Astrocyte (in vitro differentiated cells and primary cell): ENCODE measurements at regions not wholly inside any gene's neighbourhood (a gene's known extent, or its start where the extent isn't known, plus 50 kb on each side); places are given as distances from the start of the nearest gene placed in this dataset.
A peak's percentile ranks its signal among the peaks of the same experiment; 100 is the strongest.

Source experiments
- DNase-seq: peaks from one replicate; pipeline ENCODE4 v3.0.0-alpha.2; 2010; ENCODE audit warnings: low read depth
- FAIRE-seq: peaks from 2 replicates; lab custom pipeline; 2011; peaks lifted over from hg19 to GRCh38; lab: Jason Lieb, UNC
- H2AFZ ChIP-seq: 2 replicates; pipeline ENCODE4 v1.6.0; 2012; ENCODE audit warnings: low read depth, low read length, inconsistent platforms
- H3K27ac ChIP-seq: 2 replicates; pipeline ENCODE4 v1.5.1; 2011; ENCODE audit warnings: low read depth, low read length, inconsistent platforms
- H3K27me3 ChIP-seq: 2 replicates; pipeline ENCODE4 v1.6.0; 2011; ENCODE audit warnings: low read length, inconsistent platforms; ENCODE audit not compliant: insufficient read depth
- H3K36me3 ChIP-seq: 2 replicates; pipeline ENCODE4 v1.5.1; 2011; ENCODE audit warnings: low read length, inconsistent platforms; ENCODE audit not compliant: insufficient read depth
- H3K4me1 ChIP-seq: 2 replicates; pipeline ENCODE4 v1.5.1; 2011; ENCODE audit warnings: low read length, inconsistent platforms; ENCODE audit not compliant: insufficient read depth
- H3K4me2 ChIP-seq: 2 replicates; pipeline ENCODE4 v1.6.0; 2012; ENCODE audit warnings: low read length, inconsistent platforms
- H3K4me3 ChIP-seq: 2 replicates; pipeline ENCODE4 v1.5.1; 2011; ENCODE audit warnings: low read depth, mild to moderate bottlenecking, low read length, inconsistent platforms; ENCODE audit not compliant: insufficient read depth
- H3K79me2 ChIP-seq: 2 replicates; pipeline ENCODE4 v1.6.0; 2012; ENCODE audit warnings: mild to moderate bottlenecking, low read length, inconsistent platforms; ENCODE audit not compliant: insufficient read depth
- H3K9ac ChIP-seq: 2 replicates; pipeline ENCODE4 v1.6.0; 2012; ENCODE audit warnings: mild to moderate bottlenecking, low read length, inconsistent platforms
- H3K9me3 ChIP-seq: 2 replicates; pipeline ENCODE4 v1.5.1; 2012; ENCODE audit warnings: low read depth, mild to moderate bottlenecking, low read length, inconsistent platforms; ENCODE audit not compliant: insufficient read depth
- H4K20me1 ChIP-seq: 2 replicates; pipeline ENCODE4 v1.6.0; 2012; ENCODE audit warnings: low read length, inconsistent platforms; ENCODE audit not compliant: insufficient read depth
- H3K27ac Mint-ChIP-seq: one replicate; pipeline ENCODE4 v1.8.0; 2021; ENCODE audit warnings: mild to moderate bottlenecking, mixed read lengths; ENCODE audit not compliant: unreplicated experiment
- H3K27me3 Mint-ChIP-seq: one replicate; pipeline ENCODE4 v1.8.0; 2021; ENCODE audit warnings: low read depth, mixed read lengths; ENCODE audit not compliant: unreplicated experiment
- H3K36me3 Mint-ChIP-seq: one replicate; pipeline ENCODE4 v1.8.0; 2021; ENCODE audit warnings: low read depth, mixed read lengths; ENCODE audit not compliant: unreplicated experiment
- H3K4me1 Mint-ChIP-seq: one replicate; pipeline ENCODE4 v1.8.0; 2021; ENCODE audit warnings: low read depth, mixed read lengths; ENCODE audit not compliant: unreplicated experiment
- H3K4me3 Mint-ChIP-seq: one replicate; pipeline ENCODE4 v1.8.0; 2021; ENCODE audit warnings: mild to moderate bottlenecking, moderate library complexity, mixed read lengths; ENCODE audit not compliant: unreplicated experiment
- H3K9me3 Mint-ChIP-seq: one replicate; pipeline ENCODE4 v1.8.0; 2021; ENCODE audit warnings: mild to moderate bottlenecking, mixed read lengths; ENCODE audit not compliant: unreplicated experiment
- CTCF ChIP-seq: IDR thresholded peaks from 2 replicates; pipeline ENCODE4 v1.5.1; 2011; ENCODE audit warnings: low read depth, mild to moderate bottlenecking, inconsistent platforms, low read length, moderate library complexity; ENCODE audit not compliant: insufficient read depth
- EZH2 ChIP-seq: IDR thresholded peaks from 2 replicates; pipeline ENCODE4 v1.6.1; 2012; ENCODE audit warnings: mild to moderate bottlenecking, low read length, inconsistent platforms; ENCODE audit not compliant: insufficient read depth

- H3K36me3 ChIP-seq: no peaks in the 10 kb centered on the region
- H3K27me3 ChIP-seq: no peaks in the 10 kb centered on the region
- no peak for DNase-seq
- Mint-ChIP-seq H3K4me1 (peaks cover 25% of the 10 kb centered on the region), H3K4me3 (no peak overlapping the region), H3K27ac (no peak overlapping the region), H3K36me3 (no peaks in the 10 kb centered on the region), H3K27me3 (no peaks in the 10 kb centered on the region), H3K9me3 (peaks cover 2% of the 10 kb centered on the region)
- H3K4me2 ChIP-seq: no peak overlapping the region
- H3K4me1 ChIP-seq: peaks cover 9% of the 10 kb centered on the region
- no peaks in the 10 kb centered on the region for H3K79me2 ChIP-seq
- no peaks in the 10 kb centered on the region for H4K20me1 ChIP-seq
- no peaks in the 10 kb centered on the region for H3K9me3 ChIP-seq
- FAIRE-seq: no peak
- H3K9ac ChIP-seq: no peak overlapping the region
- no peak overlapping the region for H3K27ac ChIP-seq
- H3K4me3 ChIP-seq: no peak overlapping the region
- peak overlapping the region; percentile 71 for H2AFZ ChIP-seq
- TF ChIP-seq EZH2 (no peak), CTCF (peak; percentile 5)
Measured at GRCh38 chr4:17173300-17173699, 274.9 kb upstream of the LDB2 start.

- Histone ChIP-seq H3K9ac (no peak overlapping the region), H3K9me3 (no peaks in the 10 kb centered on the region), H4K20me1 (no peaks in the 10 kb centered on the region), H3K36me3 (no peaks in the 10 kb centered on the region), H3K79me2 (no peaks in the 10 kb centered on the region), H3K4me1 (peaks cover 15% of the 10 kb centered on the region), H3K27me3 (no peaks in the 10 kb centered on the region), H3K4me2 (no peak overlapping the region), H2AFZ (no peak overlapping the region), H3K4me3 (no peak overlapping the region), H3K27ac (no peak overlapping the region)
- no peak overlapping the region for H3K4me3 Mint-ChIP-seq
- no peak for TF ChIP-seq CTCF
- no peak for TF ChIP-seq EZH2
- H3K4me1 Mint-ChIP-seq: peaks cover 30% of the 10 kb centered on the region
- no peaks in the 10 kb centered on the region for H3K36me3 Mint-ChIP-seq
- no peaks in the 10 kb centered on the region for H3K9me3 Mint-ChIP-seq
- DNase-seq (no peak), FAIRE-seq (no peak)
- no peak overlapping the region for H3K27ac Mint-ChIP-seq
- H3K27me3 Mint-ChIP-seq: no peaks in the 10 kb centered on the region
Measured at GRCh38 chr4:17170131-17170530, 271.7 kb upstream of the LDB2 start.

- Mint-ChIP-seq H3K4me1 (peaks cover 30% of the 10 kb centered on the region), H3K4me3 (no peak overlapping the region), H3K27me3 (no peaks in the 10 kb centered on the region), H3K36me3 (no peaks in the 10 kb centered on the region), H3K27ac (no peak overlapping the region), H3K9me3 (no peaks in the 10 kb centered on the region)
- H3K4me1 ChIP-seq: peaks cover 15% of the 10 kb centered on the region
- no peaks in the 10 kb centered on the region for H3K36me3 ChIP-seq
- no peaks in the 10 kb centered on the region for H3K9me3 ChIP-seq
- H3K27ac ChIP-seq: no peak overlapping the region
- no peaks in the 10 kb centered on the region for H3K79me2 ChIP-seq
- H3K27me3 ChIP-seq: no peaks in the 10 kb centered on the region
- no peak overlapping the region for H3K4me2 ChIP-seq
- no peak overlapping the region for H3K4me3 ChIP-seq
- H2AFZ ChIP-seq: no peak overlapping the region
- no peak overlapping the region for H3K9ac ChIP-seq
- no peak for FAIRE-seq
- TF ChIP-seq CTCF: no peak
- no peak for TF ChIP-seq EZH2
- H4K20me1 ChIP-seq: no peaks in the 10 kb centered on the region
- DNase-seq: no peak
Measured at GRCh38 chr4:17169699-17170098, 271.3 kb upstream of the LDB2 start.
